Esophagus squamous epithelium (tissue), 4 donors: ENCODE measurements at regions not wholly inside any gene's neighbourhood (a gene's known extent, or its start where the extent isn't known, plus 50 kb on each side); places are given as distances from the start of the nearest gene placed in this dataset.

ENCODE experiments used
- POLR2A ChIP-seq, 4 donors: fragments of 450-650 bp; IDR thresholded peaks; one replicate each; pipeline ENCODE4 v1.6.1; 2017; ENCODE audit warnings: antibody characterized with exemption in 4 of 4, mild to moderate bottlenecking in 4 of 4, moderate library complexity in 3 of 4
- TF ChIP-seq, protein P1 (sequence below), 6 experiments: fragments of 450-650 bp in 4 of 6; fragments of 200-600 bp in 2 of 6; sonication (generic) in 2 of 6; IDR thresholded peaks; one replicate each; pipeline ENCODE4 v1.5.1; 2016 to 2019; ENCODE audit warnings: antibody characterized with exemption in 6 of 6, mild to moderate bottlenecking in 4 of 6, moderate library complexity in 4 of 6

DNA sequence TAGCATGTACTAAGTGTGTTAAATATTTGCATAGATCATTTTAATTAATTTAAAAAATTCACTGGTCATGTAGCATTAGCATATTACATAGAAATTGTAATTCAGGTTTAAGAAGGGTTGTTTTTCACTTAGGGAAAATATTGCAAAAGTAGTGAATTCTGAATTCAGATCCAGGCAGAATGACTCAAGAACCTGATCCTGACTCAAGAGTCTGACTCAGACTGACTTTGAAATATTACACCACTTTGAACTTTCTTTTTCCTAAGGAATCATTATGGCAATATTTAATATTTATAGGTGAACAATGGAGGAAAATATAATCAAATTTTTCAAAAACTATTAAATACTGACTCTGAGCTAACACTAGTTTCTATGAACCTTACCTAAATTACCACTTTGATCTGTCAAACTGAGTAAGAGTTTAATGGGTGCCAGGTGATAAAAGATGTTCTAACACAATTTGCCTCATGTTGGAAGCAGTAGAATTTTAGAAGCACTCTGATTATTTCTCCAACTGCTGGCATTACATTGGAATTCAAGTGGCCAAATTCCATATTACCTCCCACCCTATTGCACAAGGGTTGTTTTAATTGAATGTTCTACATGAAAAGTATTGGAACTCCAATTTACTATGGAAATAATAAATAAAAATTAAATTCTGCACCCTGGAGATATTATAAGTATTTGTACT lies 261.6 kb downstream of the SLITRK1 start:
- TF ChIP-seq POLR2A (IDR thresholded peaks at IDR 0.05) = no peak
- TF ChIP-seq, protein P1, sequence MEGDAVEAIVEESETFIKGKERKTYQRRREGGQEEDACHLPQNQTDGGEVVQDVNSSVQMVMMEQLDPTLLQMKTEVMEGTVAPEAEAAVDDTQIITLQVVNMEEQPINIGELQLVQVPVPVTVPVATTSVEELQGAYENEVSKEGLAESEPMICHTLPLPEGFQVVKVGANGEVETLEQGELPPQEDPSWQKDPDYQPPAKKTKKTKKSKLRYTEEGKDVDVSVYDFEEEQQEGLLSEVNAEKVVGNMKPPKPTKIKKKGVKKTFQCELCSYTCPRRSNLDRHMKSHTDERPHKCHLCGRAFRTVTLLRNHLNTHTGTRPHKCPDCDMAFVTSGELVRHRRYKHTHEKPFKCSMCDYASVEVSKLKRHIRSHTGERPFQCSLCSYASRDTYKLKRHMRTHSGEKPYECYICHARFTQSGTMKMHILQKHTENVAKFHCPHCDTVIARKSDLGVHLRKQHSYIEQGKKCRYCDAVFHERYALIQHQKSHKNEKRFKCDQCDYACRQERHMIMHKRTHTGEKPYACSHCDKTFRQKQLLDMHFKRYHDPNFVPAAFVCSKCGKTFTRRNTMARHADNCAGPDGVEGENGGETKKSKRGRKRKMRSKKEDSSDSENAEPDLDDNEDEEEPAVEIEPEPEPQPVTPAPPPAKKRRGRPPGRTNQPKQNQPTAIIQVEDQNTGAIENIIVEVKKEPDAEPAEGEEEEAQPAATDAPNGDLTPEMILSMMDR (IDR thresholded peaks at IDR 0.05) = no peak
